ENCODE measurements at regions not wholly inside any gene's neighbourhood (a gene's known extent, or its start where the extent isn't known, plus 50 kb on each side); places are given as distances from the start of the nearest gene placed in this dataset.

DNA sequence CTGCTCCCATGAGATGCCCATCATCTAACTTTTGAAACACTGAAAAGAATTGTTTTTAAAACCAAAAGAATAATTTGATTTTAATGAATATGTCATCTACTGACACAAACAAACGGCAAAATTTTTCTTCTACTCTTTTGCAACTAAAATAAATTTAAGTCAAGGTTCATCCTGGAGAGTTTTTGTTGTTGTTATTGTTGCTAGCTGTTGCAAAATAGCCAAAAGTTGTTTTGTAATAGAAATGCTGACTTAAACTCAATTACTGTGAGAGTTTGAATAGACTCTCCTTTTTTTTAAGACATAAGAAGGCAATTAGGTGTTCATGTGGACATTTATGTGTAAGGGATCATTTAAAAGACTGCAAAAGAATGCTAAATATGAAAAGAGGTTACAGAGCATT, 146.0 kb upstream of the SEM1 start:
- TF ChIP-seq CTCF (IDR thresholded peaks at IDR 0.05), result no peak
- no peak for TF ChIP-seq POLR2A (IDR thresholded peaks at IDR 0.05)
